Activated gamma-delta T cell treated with Interleukin-2 at 50 U/mL for 16 hours (primary cell): ENCODE measurements at regions not wholly inside any gene's neighbourhood (a gene's known extent, or its start where the extent isn't known, plus 50 kb on each side); places are given as distances from the start of the nearest gene placed in this dataset.

Experiments used
- DNase-seq: peaks from one replicate; pipeline ENCODE4 v3.0.0-alpha.2; 2020

- DNase-seq = no peak
These were observed 108.9 kb upstream of the MEOX2 start for GRCh38 chr7:15795393-15795792.

GRCh38 chr7:15794801-15795200, 108.3 kb upstream of the MEOX2 start:
- no peak for DNase-seq

GRCh38 chr7:15784694-15785030, 98.2 kb upstream of the MEOX2 start:
- DNase-seq = no peak

GRCh38 chr7:15783987-15784693, 97.7 kb upstream of the MEOX2 start:
- DNase-seq = no peak

GRCh38 chr7:15782656-15783055, 96.2 kb upstream of the MEOX2 start:
- DNase-seq = no peak

GRCh38 chr7:15781944-15782343, 95.5 kb upstream of the MEOX2 start:
- DNase-seq = no peak

- no peak for DNase-seq
These were observed 93.8 kb upstream of the MEOX2 start for GRCh38 chr7:15780271-15780670.

GRCh38 chr7:15778191-15778590, 91.7 kb upstream of the MEOX2 start:
- DNase-seq = no peak

- DNase-seq = no peak
These were observed 79.3 kb upstream of the MEOX2 start for GRCh38 chr7:15765753-15766152.

- no peak for DNase-seq
These were observed 78.4 kb upstream of the MEOX2 start for GRCh38 chr7:15764851-15765382.

GRCh38 chr7:15764010-15764409, 77.5 kb upstream of the MEOX2 start:
- no peak for DNase-seq

- no peak for DNase-seq
These were observed 70.8 kb upstream of the MEOX2 start for GRCh38 chr7:15757041-15758000.

- DNase-seq = no peak
These were observed 68.6 kb upstream of the MEOX2 start for GRCh38 chr7:15755061-15755460.

GRCh38 chr7:15753887-15754579, 67.5 kb upstream of the MEOX2 start:
- no peak for DNase-seq

- no peak for DNase-seq
These were observed 65.9 kb upstream of the MEOX2 start for GRCh38 chr7:15752377-15752776.

GRCh38 chr7:15751191-15751701, 64.8 kb upstream of the MEOX2 start:
- DNase-seq = no peak

- DNase-seq = no peak
These were observed 64.2 kb upstream of the MEOX2 start for GRCh38 chr7:15750727-15751126.

GRCh38 chr7:15749631-15750030, 63.1 kb upstream of the MEOX2 start:
- DNase-seq = no peak

GRCh38 chr7:15747712-15748111, 61.2 kb upstream of the MEOX2 start:
- DNase-seq = no peak

GRCh38 chr7:15747301-15747700, 60.8 kb upstream of the MEOX2 start:
- DNase-seq = no peak

- DNase-seq = no peak
These were observed 57.5 kb upstream of the MEOX2 start for GRCh38 chr7:15743926-15744480.

GRCh38 chr7:15737601-15738000, 51.1 kb upstream of the MEOX2 start:
- DNase-seq = no peak
